ENCODE measurements at regions not wholly inside any gene's neighbourhood (a gene's known extent, or its start where the extent isn't known, plus 50 kb on each side); places are given as distances from the start of the nearest gene placed in this dataset.

DNA sequence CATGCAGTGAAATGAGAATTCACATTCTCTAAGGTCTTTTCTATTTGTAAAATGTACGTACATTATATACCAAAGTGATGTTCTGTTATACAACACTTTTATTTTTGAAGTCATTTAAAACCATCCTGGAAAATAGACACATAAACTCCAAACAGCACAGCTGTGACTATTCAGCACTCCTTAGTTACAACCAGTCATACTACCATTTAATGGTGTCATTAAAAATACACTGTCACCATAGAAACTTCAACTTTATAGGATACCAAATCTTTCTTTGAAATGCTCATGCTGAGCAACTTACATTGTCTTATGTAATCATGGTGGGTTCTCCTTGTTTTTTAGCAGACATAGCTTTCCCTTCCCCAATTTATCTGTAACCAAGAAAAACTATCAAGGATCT is 85.3 kb downstream of the METTL4 start:
- Histone ChIP-seq H3K9me3 (ENCODE audit: control insufficient read depth in 1 of 2, insufficient read depth in 1 of 2, low read length in 2 of 2) (no peaks in the 10 kb centered on the region), H3K4me3 (ENCODE audit: low read length) (no peak overlapping the region), H3K36me3 (ENCODE audit: insufficient read depth, low read length) (no peaks in the 10 kb centered on the region), H3K27ac (ENCODE audit: low read depth in 1 of 2, low read length in 2 of 2) (no peak overlapping the region), H3K4me1 (ENCODE audit: insufficient read depth, low read length) (no peaks in the 10 kb centered on the region), H3K27me3 (ENCODE audit: control insufficient read depth in 1 of 2, insufficient read depth in 2 of 2, low read length in 2 of 2) (peaks cover 0 to 4% of the 10 kb centered on the region in 2 experiments)
- H3K27me3 Mint-ChIP-seq: peaks cover 57% of the 10 kb centered on the region
- H3K9me3 Mint-ChIP-seq: no peaks in the 10 kb centered on the region
- ChIA-PET CTCF (no interaction called here), POLR2A (no interaction called here)
- no peaks in the 10 kb centered on the region for H3K4me1 Mint-ChIP-seq (ENCODE audit: low read depth)
- H3K27ac Mint-ChIP-seq: no peak overlapping the region
- ATAC-seq (ENCODE audit: poor library complexity) (no peak), DNase-seq (no peak)
- intact Hi-C loops (cut with DNase I, micrococcal nuclease): no loop called here
- no peaks in the 10 kb centered on the region for H3K36me3 Mint-ChIP-seq (ENCODE audit: low read depth)
- H3K4me3 Mint-ChIP-seq: no peak overlapping the region
- TF ChIP-seq, protein P1, sequence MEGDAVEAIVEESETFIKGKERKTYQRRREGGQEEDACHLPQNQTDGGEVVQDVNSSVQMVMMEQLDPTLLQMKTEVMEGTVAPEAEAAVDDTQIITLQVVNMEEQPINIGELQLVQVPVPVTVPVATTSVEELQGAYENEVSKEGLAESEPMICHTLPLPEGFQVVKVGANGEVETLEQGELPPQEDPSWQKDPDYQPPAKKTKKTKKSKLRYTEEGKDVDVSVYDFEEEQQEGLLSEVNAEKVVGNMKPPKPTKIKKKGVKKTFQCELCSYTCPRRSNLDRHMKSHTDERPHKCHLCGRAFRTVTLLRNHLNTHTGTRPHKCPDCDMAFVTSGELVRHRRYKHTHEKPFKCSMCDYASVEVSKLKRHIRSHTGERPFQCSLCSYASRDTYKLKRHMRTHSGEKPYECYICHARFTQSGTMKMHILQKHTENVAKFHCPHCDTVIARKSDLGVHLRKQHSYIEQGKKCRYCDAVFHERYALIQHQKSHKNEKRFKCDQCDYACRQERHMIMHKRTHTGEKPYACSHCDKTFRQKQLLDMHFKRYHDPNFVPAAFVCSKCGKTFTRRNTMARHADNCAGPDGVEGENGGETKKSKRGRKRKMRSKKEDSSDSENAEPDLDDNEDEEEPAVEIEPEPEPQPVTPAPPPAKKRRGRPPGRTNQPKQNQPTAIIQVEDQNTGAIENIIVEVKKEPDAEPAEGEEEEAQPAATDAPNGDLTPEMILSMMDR (IDR thresholded peaks at IDR 0.05): no peak

GRCh38 chr18:2486426-2486825 is 84.9 kb downstream of the METTL4 start:
- Mint-ChIP-seq H3K36me3 (ENCODE audit: low read depth) (no peaks in the 10 kb centered on the region), H3K27me3 (peaks cover 57% of the 10 kb centered on the region), H3K4me1 (ENCODE audit: low read depth) (no peaks in the 10 kb centered on the region), H3K9me3 (no peaks in the 10 kb centered on the region), H3K27ac (no peak overlapping the region), H3K4me3 (no peak overlapping the region)
- Histone ChIP-seq H3K9me3 (ENCODE audit: control insufficient read depth in 1 of 2, insufficient read depth in 1 of 2, low read length in 2 of 2) (no peaks in the 10 kb centered on the region), H3K27me3 (ENCODE audit: control insufficient read depth in 1 of 2, insufficient read depth in 2 of 2, low read length in 2 of 2) (peaks cover 0 to 4% of the 10 kb centered on the region in 2 experiments), H3K36me3 (ENCODE audit: insufficient read depth, low read length) (no peaks in the 10 kb centered on the region), H3K4me3 (ENCODE audit: low read length) (no peak overlapping the region), H3K27ac (ENCODE audit: low read depth in 1 of 2, low read length in 2 of 2) (no peak overlapping the region), H3K4me1 (ENCODE audit: insufficient read depth, low read length) (no peaks in the 10 kb centered on the region)
- ATAC-seq (ENCODE audit: poor library complexity): no peak
- no peak for DNase-seq
- intact Hi-C loops (cut with DNase I, micrococcal nuclease): no loop called here
- POLR2A ChIA-PET: no interaction called here
- TF ChIP-seq, protein P1 (IDR thresholded peaks at IDR 0.05): no peak
- CTCF ChIA-PET: no interaction called here
